Sigmoid colon (tissue), 6 donors: ENCODE measurements at regions not wholly inside any gene's neighbourhood (a gene's known extent, or its start where the extent isn't known, plus 50 kb on each side); places are given as distances from the start of the nearest gene placed in this dataset.
A peak's percentile ranks its signal among the peaks of the same experiment; 100 is the strongest.

Source experiments
- DNase-seq: peaks from one replicate; pipeline ENCODE4 v3.0.0-alpha.2; 2019
- H3K27ac ChIP-seq, 4 donors: fragments of 200-600 bp; sonication (generic); one replicate each; pipeline ENCODE4 v1.5.1; 2016 to 2019; ENCODE audit warnings: mild to moderate bottlenecking in 1 of 4
- H3K27me3 ChIP-seq, 3 donors: fragments of 200-600 bp; sonication (generic); one replicate each; pipeline ENCODE4 v1.5.1; 2019; ENCODE audit warnings: mild to moderate bottlenecking in 1 of 3
- H3K36me3 ChIP-seq, 4 donors: fragments of 200-600 bp; sonication (generic); one replicate each; pipeline ENCODE4 v1.5.1; 2016 to 2019
- H3K4me1 ChIP-seq, 4 donors: fragments of 200-600 bp; sonication (generic); one replicate each; pipeline ENCODE4 v1.5.1; 2017 to 2019
- H3K4me3 ChIP-seq, 4 donors: fragments of 200-600 bp; sonication (generic); one replicate each; pipeline ENCODE4 v1.5.1; 2017 to 2019; ENCODE audit warnings: mild to moderate bottlenecking in 2 of 4, moderate library complexity in 1 of 4
- H3K9me3 ChIP-seq, 4 donors: fragments of 200-600 bp in 3 of 4; sonication (generic) in 3 of 4; one replicate each; pipeline versions ENCODE4 v1.5.1 to v1.6.1; 2013 to 2019
- CTCF ChIP-seq, 4 experiments: fragments of 450-650 bp in 3 of 4; fragments of 200-600 bp in 1 of 4; IDR thresholded peaks; one replicate each; pipeline ENCODE4 v1.5.1; 2016 to 2019; ENCODE audit warnings: antibody characterized with exemption in 4 of 4, mild to moderate bottlenecking in 3 of 4, moderate library complexity in 2 of 4
- EP300 ChIP-seq, 4 donors: sonication (generic); formaldehyde crosslinking; IDR thresholded peaks; one replicate each; pipeline ENCODE4 v1.6.1; 2017; ENCODE audit warnings: antibody characterized with exemption in 4 of 4
- POLR2A ChIP-seq, 2 donors: fragments of 450-650 bp; IDR thresholded peaks; one replicate each; pipeline ENCODE4 v1.6.1; 2016; ENCODE audit warnings: antibody characterized with exemption in 2 of 2, mild to moderate bottlenecking in 2 of 2, moderate library complexity in 2 of 2
- POLR2AphosphoS5 ChIP-seq, 4 donors: sonication (generic); formaldehyde crosslinking; IDR thresholded peaks; one replicate each; pipeline ENCODE4 v1.6.1; 2017; ENCODE audit warnings: antibody characterized with exemption in 4 of 4
- WGBS, 2 donors: extraction: QIAGEN DNeasy Blood & Tissue Kit; methylation state at CpG; one replicate each; pipeline ENCODE4 v1.1.7; 2013; 5-methylcytosine and 5-hydroxymethylcytosine counted together
- intact Hi-C: fragments of 100-400 bp; cut with DNase I; formaldehyde crosslinking; loops from one replicate; pipeline ENCODE4 v1.15.1; 2023
- donor health status: healthy with polysubstance abuse.
- donor health status: healthy.

- 96 to 98% methylated on average over 10 of the region's 10 CpGs for WGBS, 2 donors
- no peak for TF ChIP-seq CTCF (IDR thresholded peaks at IDR 0.05)
- TF ChIP-seq POLR2AphosphoS5 (IDR thresholded peaks at IDR 0.05), result no peak
- TF ChIP-seq POLR2A (IDR thresholded peaks at IDR 0.05), result no peak
- TF ChIP-seq EP300 (IDR thresholded peaks at IDR 0.05), result no peak
- Histone ChIP-seq H3K9me3 (no peaks in the 10 kb centered on the region), H3K4me3 (no peak overlapping the region), H3K27ac (no peak overlapping the region), H3K4me1 (no peaks in the 10 kb centered on the region), H3K36me3 (no peaks in the 10 kb centered on the region), H3K27me3 (no peaks in the 10 kb centered on the region)
- intact Hi-C loops, result no loop called here
- no peak for DNase-seq
Measured at GRCh38 chr5:98490348-98490747, 283.1 kb upstream of the RGMB start.

GRCh38 chr5:98492258-98492657 is 281.2 kb upstream of the RGMB start:
- H3K4me1 ChIP-seq, result no peaks in the 10 kb centered on the region
- H3K27me3 ChIP-seq, result no peaks in the 10 kb centered on the region
- intact Hi-C loops, result no loop called here
- no peak for DNase-seq
- 86 to 92% methylated on average over 1 of the region's 1 CpG for WGBS, 2 donors
- H3K36me3 ChIP-seq, result no peaks in the 10 kb centered on the region
- no peak overlapping the region for H3K27ac ChIP-seq
- TF ChIP-seq POLR2AphosphoS5 (IDR thresholded peaks at IDR 0.05), result no peak
- TF ChIP-seq CTCF (IDR thresholded peaks at IDR 0.05), result no peak
- TF ChIP-seq POLR2A (IDR thresholded peaks at IDR 0.05), result no peak
- TF ChIP-seq EP300 (IDR thresholded peaks at IDR 0.05), result no peak
- H3K4me3 ChIP-seq, result no peak overlapping the region
- no peaks in the 10 kb centered on the region for H3K9me3 ChIP-seq

- DNase-seq, result no peak
- no peak overlapping the region for H3K27ac ChIP-seq
- no peaks in the 10 kb centered on the region for H3K36me3 ChIP-seq
- TF ChIP-seq EP300 (IDR thresholded peaks at IDR 0.05) (no peak), POLR2A (IDR thresholded peaks at IDR 0.05) (no peak)
- H3K9me3 ChIP-seq, result no peaks in the 10 kb centered on the region
- intact Hi-C loops, result no loop called here
- 12 to 41% methylated on average over 1 of the region's 1 CpG for WGBS, 2 donors
- H3K4me1 ChIP-seq, result peaks cover 0 to 10% (median 4%) of the 10 kb centered on the region in 4 donors
- no peak overlapping the region for H3K4me3 ChIP-seq
- H3K27me3 ChIP-seq, result no peaks in the 10 kb centered on the region
Measured at GRCh38 chr5:98497418-98497817, 276.0 kb upstream of the RGMB start.

- Histone ChIP-seq H3K9me3 (no peaks in the 10 kb centered on the region), H3K4me3 (no peak overlapping the region), H3K27me3 (no peaks in the 10 kb centered on the region), H3K4me1 (peaks cover 0 to 10% (median 4%) of the 10 kb centered on the region in 4 donors), H3K27ac (no peak overlapping the region), H3K36me3 (no peaks in the 10 kb centered on the region)
- intact Hi-C loops, result no loop called here
- 16 to 66% methylated on average over 2 of the region's 2 CpGs for WGBS, 2 donors
- DNase-seq, result no peak
- TF ChIP-seq POLR2A (IDR thresholded peaks at IDR 0.05), result no peak
- TF ChIP-seq POLR2AphosphoS5 (IDR thresholded peaks at IDR 0.05), result no peak
- no peak for TF ChIP-seq CTCF (IDR thresholded peaks at IDR 0.05)
- TF ChIP-seq EP300 (IDR thresholded peaks at IDR 0.05), result no peak
Measured at GRCh38 chr5:98498028-98498427, 275.4 kb upstream of the RGMB start.

- 19 to 51% methylated on average over 1 of the region's 1 CpG for WGBS, 2 donors
- no peak for DNase-seq
- Histone ChIP-seq H3K9me3 (no peaks in the 10 kb centered on the region), H3K27ac (no peak overlapping the region), H3K27me3 (no peaks in the 10 kb centered on the region), H3K4me1 (peaks cover 0 to 10% (median 4%) of the 10 kb centered on the region in 4 donors), H3K4me3 (no peak overlapping the region), H3K36me3 (no peaks in the 10 kb centered on the region)
- intact Hi-C loops, result no loop called here
- no peak for TF ChIP-seq CTCF (IDR thresholded peaks at IDR 0.05)
- no peak for TF ChIP-seq POLR2A (IDR thresholded peaks at IDR 0.05)
- TF ChIP-seq EP300 (IDR thresholded peaks at IDR 0.05), result no peak
- peak in 1 of 4 donors; percentile 30 for TF ChIP-seq POLR2AphosphoS5 (IDR thresholded peaks at IDR 0.05)
Measured at GRCh38 chr5:98499892-98500291, 273.6 kb upstream of the RGMB start.
